Aorta (tissue), 5 donors: ENCODE measurements at regions not wholly inside any gene's neighbourhood (a gene's known extent, or its start where the extent isn't known, plus 50 kb on each side); places are given as distances from the start of the nearest gene placed in this dataset.
"Not testable (repeated sequence)": the region's sequence is repeated elsewhere in the genome, so short reads cannot be mapped to it uniquely, and the experiment has no call there.

Experiments used
- ATAC-seq: fragments of 200-7000 bp; cut with Tn5 transposase; one replicate; pipeline ENCODE4 v1.9.1; 2022; ENCODE audit warnings: moderate library complexity; ENCODE audit not compliant: low FRiP score
- DNase-seq, 2 donors: peaks; one replicate each; pipeline ENCODE4 v3.0.0-alpha.2; 2020
- H3K27ac ChIP-seq, 2 donors: one replicate each; pipeline ENCODE4 v1.5.1; 2013; ENCODE audit warnings: low read length in 2 of 2, mild to moderate bottlenecking in 2 of 2, moderate library complexity in 2 of 2, control low read depth in 1 of 2, inconsistent platforms in 1 of 2, low read depth in 1 of 2
- H3K27me3 ChIP-seq, 2 donors: one replicate each; pipeline ENCODE4 v1.6.1; 2013; ENCODE audit warnings: control low read depth in 1 of 2, low read length in 1 of 2, mild to moderate bottlenecking in 1 of 2, moderate library complexity in 1 of 2; ENCODE audit not compliant: insufficient read depth in 2 of 2, control insufficient read depth in 1 of 2
- H3K36me3 ChIP-seq, 2 donors: one replicate each; pipeline ENCODE4 v1.6.1; 2013; ENCODE audit warnings: control low read depth in 1 of 2, low read length in 1 of 2, mild to moderate bottlenecking in 1 of 2; ENCODE audit not compliant: insufficient read depth in 2 of 2, control insufficient read depth in 1 of 2
- H3K4me1 ChIP-seq, 2 donors: one replicate each; pipeline ENCODE4 v1.6.1; 2013; ENCODE audit warnings: low read length in 2 of 2, control low read depth in 1 of 2, mild to moderate bottlenecking in 1 of 2, moderate library complexity in 1 of 2; ENCODE audit not compliant: insufficient read depth in 2 of 2, control insufficient read depth in 1 of 2
- H3K4me3 ChIP-seq, 2 donors: one replicate each; pipeline ENCODE4 v1.5.1; 2013; ENCODE audit warnings: low read length in 2 of 2, control low read depth in 1 of 2, mild to moderate bottlenecking in 1 of 2
- H3K9me3 ChIP-seq: one replicate; pipeline ENCODE4 v1.6.1; 2013; ENCODE audit warnings: mild to moderate bottlenecking, low read length; ENCODE audit not compliant: control insufficient read depth
- WGBS, 2 donors: extraction: QIAGEN DNeasy Blood & Tissue Kit; methylation state at CpG; one replicate each; pipeline ENCODE4 v1.1.7; 2013; 5-methylcytosine and 5-hydroxymethylcytosine counted together
- intact Hi-C, 2 donors: fragments of 100-400 bp; cut with DNase I; formaldehyde crosslinking; loops; one replicate each; pipeline versions ENCODE4 v1.14.2 to v1.15.0; 2022
- donor health status: healthy with polysubstance abuse.
- donor health status: Bipolar disorder and iron deficiency.
- donor health status: DM: no; HTN: no; CAD: no.
- donor health status: DM: no; HTN: no; CAD: no.
- donor health status: DM: yes; HTN: yes; CAD: no.

- no peaks in the 10 kb centered on the region for H3K9me3 ChIP-seq
- 81 to 89% methylated on average over 9 of the region's 9 CpGs for WGBS, 2 donors
- no peaks in the 10 kb centered on the region for H3K27me3 ChIP-seq
- H3K36me3 ChIP-seq: no peaks in the 10 kb centered on the region
- H3K27ac ChIP-seq: no peak overlapping the region
- H3K4me1 ChIP-seq: no peaks in the 10 kb centered on the region
- ATAC-seq (no peak), DNase-seq (peak in 1 of 2 donors; percentile 35)
- intact Hi-C loops: no loop called here
- no peak overlapping the region for H3K4me3 ChIP-seq
Observed at GRCh38 chr9:81070689-81071088, 618.7 kb downstream of the TLE1 start.

- Histone ChIP-seq H3K27me3 (no peaks in the 10 kb centered on the region), H3K36me3 (no peaks in the 10 kb centered on the region), H3K27ac (no peak overlapping the region), H3K4me3 (no peak overlapping the region), H3K9me3 (no peaks in the 10 kb centered on the region), H3K4me1 (no peaks in the 10 kb centered on the region)
- 82 to 83% methylated on average over 4 of the region's 4 CpGs for WGBS, 2 donors
- no peak for DNase-seq
- ATAC-seq: no peak
- intact Hi-C loops: no loop called here
Observed at GRCh38 chr9:81069923-81070322, 619.4 kb downstream of the TLE1 start.

GRCh38 chr9:81069038-81069795, 620.1 kb downstream of the TLE1 start:
- Histone ChIP-seq H3K27ac (no peak overlapping the region), H3K4me1 (no peaks in the 10 kb centered on the region), H3K9me3 (no peaks in the 10 kb centered on the region), H3K4me3 (no peak overlapping the region), H3K27me3 (no peaks in the 10 kb centered on the region), H3K36me3 (no peaks in the 10 kb centered on the region)
- ATAC-seq: no peak
- 91 to 97% methylated on average over 3 of the region's 3 CpGs for WGBS, 2 donors
- DNase-seq: peak in 1 of 2 donors; percentile 14
- intact Hi-C loops: no loop called here

GRCh38 chr9:81062995-81063394, 626.4 kb downstream of the TLE1 start:
- ATAC-seq, H3K9me3 ChIP-seq, H3K4me3 ChIP-seq, H3K4me1 ChIP-seq, DNase-seq, H3K27ac ChIP-seq, H3K36me3 ChIP-seq, intact Hi-C loops, H3K27me3 ChIP-seq: not testable (repeated sequence)
- 64 to 94% methylated on average over 3 of the region's 3 CpGs for WGBS, 2 donors

- no peaks in the 10 kb centered on the region for H3K36me3 ChIP-seq
- H3K4me3 ChIP-seq: no peak overlapping the region
- no peaks in the 10 kb centered on the region for H3K4me1 ChIP-seq
- intact Hi-C loops: no loop called here
- no peaks in the 10 kb centered on the region for H3K27me3 ChIP-seq
- peaks cover 1% of the 10 kb centered on the region for H3K9me3 ChIP-seq
- no peak for DNase-seq
- 74 to 78% methylated on average over 2 of the region's 2 CpGs for WGBS, 2 donors
- ATAC-seq: no peak
- no peak overlapping the region for H3K27ac ChIP-seq
Observed at GRCh38 chr9:81058782-81059181, 630.6 kb downstream of the TLE1 start.

GRCh38 chr9:81053298-81054025, 635.9 kb downstream of the TLE1 start:
- H3K9me3 ChIP-seq: no peaks in the 10 kb centered on the region
- no peak for DNase-seq
- H3K36me3 ChIP-seq: no peaks in the 10 kb centered on the region
- H3K4me1 ChIP-seq: no peaks in the 10 kb centered on the region
- H3K27me3 ChIP-seq: no peaks in the 10 kb centered on the region
- no peak for ATAC-seq
- no peak overlapping the region for H3K4me3 ChIP-seq
- intact Hi-C loops: no loop called here
- no peak overlapping the region for H3K27ac ChIP-seq
- 24 to 34% methylated on average over 1 of the region's 1 CpG for WGBS, 2 donors

GRCh38 chr9:81052846-81053245, 636.5 kb downstream of the TLE1 start:
- Histone ChIP-seq H3K9me3 (no peaks in the 10 kb centered on the region), H3K4me1 (no peaks in the 10 kb centered on the region), H3K27me3 (no peaks in the 10 kb centered on the region), H3K27ac (no peak overlapping the region), H3K36me3 (no peaks in the 10 kb centered on the region), H3K4me3 (no peak overlapping the region)
- ATAC-seq (no peak), DNase-seq (no peak)
- WGBS, 2 donors: 79 to 90% methylated on average over 1 of the region's 1 CpG
- intact Hi-C loops: no loop called here

- no peaks in the 10 kb centered on the region for H3K9me3 ChIP-seq
- no peaks in the 10 kb centered on the region for H3K27me3 ChIP-seq
- intact Hi-C loops: no loop called here
- no peaks in the 10 kb centered on the region for H3K4me1 ChIP-seq
- H3K4me3 ChIP-seq: no peak overlapping the region
- H3K27ac ChIP-seq: no peak overlapping the region
- no peaks in the 10 kb centered on the region for H3K36me3 ChIP-seq
- DNase-seq (no peak), ATAC-seq (no peak)
- WGBS, 2 donors: 97 to 99% methylated on average over 1 of the region's 1 CpG
Observed at GRCh38 chr9:81047280-81047679, 642.1 kb downstream of the TLE1 start.

GRCh38 chr9:81045658-81046057, 643.7 kb downstream of the TLE1 start:
- H3K4me3 ChIP-seq: no peak overlapping the region
- H3K4me1 ChIP-seq: no peaks in the 10 kb centered on the region
- WGBS, 2 donors: 78 to 81% methylated on average over 1 of the region's 1 CpG
- no peak for DNase-seq
- H3K36me3 ChIP-seq: no peaks in the 10 kb centered on the region
- H3K9me3 ChIP-seq: no peaks in the 10 kb centered on the region
- intact Hi-C loops: no loop called here
- no peak overlapping the region for H3K27ac ChIP-seq
- no peak for ATAC-seq
- H3K27me3 ChIP-seq: no peaks in the 10 kb centered on the region
